Activated CD8-positive, alpha-beta memory T cell treated with anti-CD3 and anti-CD28 coated beads, Interleukin-2, amount 50 U/mL, for 1 hour (primary cell): ENCODE measurements at regions not wholly inside any gene's neighbourhood (a gene's known extent, or its start where the extent isn't known, plus 50 kb on each side); places are given as distances from the start of the nearest gene placed in this dataset.
"Not testable (repeated sequence)": the region's sequence is repeated elsewhere in the genome, so short reads cannot be mapped to it uniquely, and the experiment has no call there.

Source experiments
- DNase-seq: peaks from one replicate; pipeline ENCODE4 v3.0.0-alpha.2; 2020; ENCODE audit errors: extremely low read depth

DNA sequence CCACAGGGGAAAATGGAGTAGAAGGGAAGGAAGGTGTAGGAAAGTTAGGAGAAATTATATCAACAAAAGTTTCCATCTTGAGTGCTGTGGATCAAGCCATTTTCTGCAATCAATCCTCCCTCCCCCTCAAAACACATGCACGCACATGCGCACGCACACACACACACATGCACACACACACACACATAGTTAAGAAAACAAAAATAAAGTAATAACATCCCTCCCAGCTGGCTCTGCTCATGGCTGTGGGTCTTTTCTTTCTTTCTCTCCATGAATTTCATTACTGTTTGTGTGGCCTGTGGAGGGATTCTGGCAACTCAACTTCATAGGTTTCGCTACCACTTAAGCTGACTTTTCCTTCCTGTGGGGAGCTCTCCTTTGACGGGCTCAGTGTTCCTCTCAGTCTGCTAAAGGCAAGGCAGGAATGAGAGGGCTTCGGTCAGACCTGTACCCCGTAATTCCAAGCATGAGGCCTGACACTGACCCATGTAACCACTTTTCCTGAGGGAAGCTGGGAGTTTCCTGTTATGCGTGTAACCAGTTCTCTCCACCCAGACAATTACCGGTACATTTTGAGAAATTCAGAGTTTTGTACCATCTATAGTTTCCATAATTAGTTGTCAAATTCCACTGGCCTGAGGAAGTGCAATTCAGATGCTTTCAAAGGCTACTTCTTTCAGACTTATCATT lies 79.8 kb downstream of the ZNF92 start:
- no peak for DNase-seq

GRCh38 chr7:65454469-65454868 lies 80.8 kb downstream of the ZNF92 start:
- no peak for DNase-seq

DNA sequence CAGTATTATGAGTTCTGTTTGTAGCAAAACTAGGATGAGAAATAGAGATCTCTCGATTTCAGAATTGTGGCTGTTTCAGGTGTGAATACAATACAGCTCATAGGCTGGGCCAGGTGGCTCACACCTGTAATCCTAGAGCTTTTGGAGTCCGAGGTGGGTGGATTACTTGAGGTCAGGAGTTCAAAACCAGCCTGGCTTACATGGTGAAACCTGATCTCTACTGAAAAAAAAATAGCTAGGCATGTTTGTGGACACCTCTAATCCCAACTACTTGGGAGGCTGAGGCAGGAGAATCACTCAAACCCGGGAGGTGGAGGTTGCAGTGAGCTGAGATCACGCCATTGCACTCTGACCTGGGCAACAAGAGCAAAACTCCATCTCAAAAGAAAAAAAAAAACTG lies 81.4 kb downstream of the ZNF92 start:
- DNase-seq: not testable (repeated sequence)

DNA sequence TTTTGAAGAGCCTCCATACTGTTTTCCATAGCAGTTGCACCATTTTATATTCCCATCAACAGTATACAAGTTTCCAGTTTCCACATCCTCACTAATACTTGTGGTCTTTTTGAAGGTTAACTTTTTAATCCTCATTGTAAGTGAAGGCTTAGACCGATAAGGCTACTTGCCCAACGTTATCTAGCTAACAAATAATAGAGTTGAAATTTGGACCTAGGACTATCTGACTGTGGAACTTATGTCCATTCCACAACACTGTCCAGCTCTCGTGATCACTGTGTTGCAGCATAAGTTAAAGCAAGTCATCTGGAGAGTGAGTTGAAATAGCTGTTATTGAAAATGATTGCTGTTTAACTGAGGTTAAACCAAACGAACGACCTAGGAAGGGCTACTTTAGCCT lies 84.0 kb downstream of the ZNF92 start:
- no peak for DNase-seq

DNA sequence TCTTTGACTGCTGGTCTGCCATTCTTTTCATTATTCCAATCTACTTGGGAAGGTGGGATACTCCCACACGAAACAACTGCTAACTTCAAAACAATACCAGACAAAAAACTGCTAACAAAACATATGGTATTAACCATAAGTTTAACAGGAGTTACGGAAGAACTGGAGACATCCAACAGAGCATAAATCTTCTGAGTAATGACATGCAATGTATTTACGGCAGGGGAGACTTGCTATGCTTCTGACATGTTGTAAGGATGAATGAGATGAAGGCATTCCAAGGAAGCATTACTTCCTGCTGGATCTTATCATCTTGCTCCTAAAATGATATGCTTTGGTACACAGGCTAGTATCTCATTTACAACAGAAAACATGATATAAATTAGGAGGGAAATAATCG lies 85.8 kb downstream of the ZNF92 start:
- no peak for DNase-seq

DNA sequence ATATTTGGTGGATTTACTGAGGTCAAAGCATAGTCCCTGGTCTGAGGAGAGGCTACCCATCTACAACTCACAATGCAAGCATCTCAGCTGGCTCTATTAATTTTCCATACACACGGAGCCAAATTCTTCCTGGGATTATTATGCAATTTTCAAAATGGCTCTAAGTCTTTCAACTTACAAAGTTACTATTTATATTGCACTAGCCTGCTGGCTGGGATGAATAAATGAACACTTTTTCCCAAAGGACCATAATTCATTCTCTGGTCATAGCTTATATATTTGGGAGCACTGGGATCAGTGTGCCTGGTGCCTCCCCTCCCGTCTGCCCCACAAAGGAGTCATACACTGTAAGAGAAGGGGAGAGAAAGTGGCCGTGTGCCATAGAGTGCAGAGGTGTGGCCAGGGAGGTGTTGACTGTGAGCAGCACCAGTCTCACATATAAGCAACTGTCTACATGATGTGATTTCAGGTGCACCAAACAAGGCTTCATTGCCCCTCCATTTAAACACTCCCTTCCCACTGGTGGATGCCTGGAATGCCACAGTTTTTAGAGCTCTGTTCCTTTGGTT lies 88.6 kb downstream of the ZNF92 start:
- DNase-seq: no peak

GRCh38 chr7:65463184-65463583 lies 89.5 kb downstream of the ZNF92 start:
- DNase-seq: no peak

GRCh38 chr7:65469919-65470558 lies 96.4 kb downstream of the ZNF92 start:
- DNase-seq: not testable (repeated sequence)

- no peak for DNase-seq
These were observed 97.9 kb downstream of the ZNF92 start for GRCh38 chr7:65471587-65471986.

GRCh38 chr7:65475040-65475726 lies 101.5 kb downstream of the ZNF92 start:
- no peak for DNase-seq

DNA sequence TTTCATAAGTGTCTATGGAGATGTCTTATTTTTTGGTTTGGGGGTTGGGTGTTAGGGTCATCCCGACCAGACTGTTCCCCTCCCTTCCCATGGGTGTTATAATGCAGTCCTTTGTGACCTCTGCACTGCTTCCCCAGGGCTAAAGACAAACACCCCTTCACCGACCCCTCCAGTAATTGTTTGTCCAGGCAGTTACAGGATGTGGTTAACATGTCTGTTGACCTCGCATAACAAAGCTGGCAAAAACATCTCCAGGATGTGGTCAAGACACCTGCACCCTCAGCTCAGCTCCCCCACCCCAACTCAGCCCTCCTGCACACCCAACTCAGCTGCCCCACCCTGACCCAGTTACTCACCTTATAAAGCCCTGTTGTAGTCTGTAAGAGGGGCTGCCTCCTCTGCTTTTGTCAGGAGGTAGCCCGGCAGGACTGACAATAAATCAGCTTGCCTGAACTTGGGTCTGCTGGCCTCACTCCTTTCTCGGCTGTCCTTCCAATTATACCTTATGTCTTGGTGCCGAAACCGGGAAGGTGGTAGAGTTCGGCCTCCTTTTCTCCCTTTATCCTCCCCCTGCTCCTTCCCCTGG lies 102.2 kb downstream of the ZNF92 start:
- DNase-seq: no peak

DNA sequence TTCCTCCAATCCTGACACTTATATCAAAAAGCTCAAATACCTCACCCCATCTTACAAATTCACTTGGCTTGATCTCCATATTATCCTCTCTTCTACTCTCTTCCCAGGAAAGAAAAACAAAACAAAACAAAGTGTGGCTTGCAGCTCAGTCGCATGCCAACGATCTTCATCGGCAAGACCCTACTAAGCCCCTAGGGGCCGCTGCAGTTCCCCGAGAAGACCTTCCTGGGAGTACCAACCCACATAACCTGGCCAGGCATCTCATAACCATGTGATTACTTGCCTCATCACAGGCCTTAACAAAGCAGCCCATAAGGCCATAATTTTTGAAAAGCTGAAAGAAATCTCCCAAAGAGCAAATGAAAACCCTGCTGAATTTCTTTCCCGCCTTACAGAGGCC lies 103.7 kb downstream of the ZNF92 start:
- DNase-seq: no peak

GRCh38 chr7:65489260-65489767 lies 115.7 kb downstream of the ZNF92 start:
- DNase-seq: no peak

- not testable (repeated sequence) for DNase-seq
These were observed 123.0 kb downstream of the ZNF92 start for GRCh38 chr7:65496697-65497096.

- DNase-seq: no peak
These were observed 129.9 kb downstream of the ZNF92 start for GRCh38 chr7:65503434-65504152.

GRCh38 chr7:65504504-65505319 lies 131.1 kb downstream of the ZNF92 start:
- not testable (repeated sequence) for DNase-seq

GRCh38 chr7:65505320-65505633 lies 131.6 kb downstream of the ZNF92 start:
- not testable (repeated sequence) for DNase-seq

DNA sequence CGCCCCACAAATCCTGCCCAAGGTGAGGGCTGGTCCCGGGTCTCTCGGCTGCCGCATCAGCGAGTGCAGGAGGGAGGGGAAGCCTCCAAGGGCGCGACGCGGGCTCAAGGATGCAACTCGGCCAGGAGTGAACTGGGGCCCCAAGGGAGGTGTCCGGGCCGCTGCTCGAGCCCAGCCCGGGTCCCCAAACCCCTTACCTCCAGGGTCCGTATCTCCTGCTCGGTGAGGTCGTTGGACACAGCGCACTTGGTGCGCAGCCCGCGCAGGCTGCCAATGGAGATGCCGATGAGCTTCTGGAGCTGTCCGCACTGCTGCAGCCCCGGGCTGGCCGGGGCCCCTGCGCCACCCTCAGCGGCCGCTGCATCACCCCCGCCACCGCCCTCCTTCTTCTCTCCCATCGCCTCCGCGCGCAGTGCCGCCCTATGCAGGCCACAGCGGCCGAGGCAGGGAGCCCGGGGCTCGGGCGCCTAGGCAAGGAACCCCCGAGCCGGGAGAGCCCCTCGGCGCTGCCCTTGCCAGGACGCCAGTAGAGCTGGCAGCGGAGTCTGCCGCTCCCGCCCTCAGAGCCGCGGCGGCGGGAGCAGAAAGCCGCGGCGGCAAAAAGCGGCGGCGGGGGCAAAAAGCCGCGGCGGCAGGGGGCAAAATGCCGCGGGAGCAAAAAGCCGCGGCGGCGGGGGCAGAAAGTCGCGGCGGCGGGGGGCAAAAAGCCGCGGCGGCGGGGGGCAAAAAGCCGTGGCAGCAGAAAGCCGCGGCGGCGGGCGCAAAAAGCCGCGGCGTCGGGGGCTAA lies 135.1 kb downstream of the ZNF92 start:
- not testable (repeated sequence) for DNase-seq

DNA sequence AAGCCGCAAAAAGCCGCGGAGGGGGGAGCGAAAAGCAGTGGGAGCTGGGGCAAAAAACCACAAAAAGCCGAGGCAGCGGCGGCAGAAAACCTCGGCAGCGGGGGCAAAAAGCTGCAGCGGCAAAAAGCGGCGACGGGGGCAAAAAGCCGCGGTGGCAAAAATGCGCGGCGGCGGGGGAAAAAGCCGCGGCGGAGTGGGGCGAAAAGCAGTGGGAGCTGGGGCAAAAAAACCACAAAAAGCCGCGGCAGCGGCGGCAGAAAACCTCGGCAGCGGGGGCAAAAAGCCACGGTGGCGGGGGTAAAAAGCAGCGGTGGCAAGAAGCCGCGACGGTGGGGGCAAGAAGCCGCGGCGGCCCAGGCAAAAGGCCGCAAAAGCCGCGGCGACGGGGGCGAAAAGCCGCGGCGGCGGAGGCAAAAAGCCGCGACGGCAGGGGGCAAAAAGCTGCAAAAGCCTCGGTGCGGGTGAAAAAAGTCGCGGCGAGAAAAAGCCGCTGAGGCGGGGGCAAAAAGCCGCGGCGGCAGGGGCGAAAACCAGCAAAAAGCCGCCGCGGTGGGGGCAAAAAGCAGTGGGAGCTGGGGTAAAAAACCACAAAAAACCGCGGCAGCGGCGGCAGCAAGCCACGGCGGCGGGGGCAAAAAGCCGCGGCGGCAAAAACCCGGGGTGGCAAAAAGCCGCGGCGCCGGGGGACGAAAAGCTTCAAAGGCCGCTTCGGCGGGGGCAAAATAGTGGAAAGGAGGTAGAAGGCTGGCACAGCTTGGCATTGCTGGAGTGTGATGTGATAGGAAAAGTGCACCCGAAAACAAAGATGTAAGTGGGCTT lies 135.9 kb downstream of the ZNF92 start:
- DNase-seq: no peak
